ENCODE measurements at regions not wholly inside any gene's neighbourhood (a gene's known extent, or its start where the extent isn't known, plus 50 kb on each side); places are given as distances from the start of the nearest gene placed in this dataset.

- no peak for TF ChIP-seq GABPA (IDR thresholded peaks at IDR 0.05; ENCODE audit: low read depth, low read length)
- TF ChIP-seq GABPA (CRISPR knock-in tag; IDR thresholded peaks at IDR 0.05; ENCODE audit: low read depth): no peak
- TF ChIP-seq SP5 (CRISPR knock-in tag; IDR thresholded peaks at IDR 0.05; ENCODE audit: borderline replicate concordance, low read depth): no peak
- no peak for TF ChIP-seq TBP (CRISPR knock-in tag; IDR thresholded peaks at IDR 0.05)
- no peak for TF ChIP-seq SMC3 (IDR thresholded peaks at IDR 0.05; ENCODE audit: low read length)
- TF ChIP-seq ADNP (CRISPR knock-in tag; IDR thresholded peaks at IDR 0.05): no peak
Measured at GRCh38 chr9:13729955-13730354, 450.5 kb upstream of the MPDZ start.
